H1 (cell line): ENCODE measurements at regions not wholly inside any gene's neighbourhood (a gene's known extent, or its start where the extent isn't known, plus 50 kb on each side); places are given as distances from the start of the nearest gene placed in this dataset.

Experiments used
- CTCF ChIA-PET: fragments of 300-600 bp; sonication (Branson Sonifier 250); formaldehyde crosslinking; loops from one replicate; lab custom pipeline; 2021; ENCODE audit not compliant: partially characterized antibody; lab: Charles Lee
- POLR2A ChIA-PET: fragments of 300-600 bp; sonication (Branson Sonifier 250); formaldehyde crosslinking; loops from one replicate; lab custom pipeline; 2021; ENCODE audit warnings: inconsistent platforms; ENCODE audit not compliant: partially characterized antibody; lab: Charles Lee
- DNase-seq, 2 experiments: peaks; one replicate each; pipeline versions ENCODE4 v3.0.0 to v3.0.0-alpha.2; 2010 to 2022; ENCODE audit warnings: low spot score in 2 of 2, low read depth in 1 of 2, mixed read lengths in 1 of 2
- FAIRE-seq: peaks from 2 replicates; lab custom pipeline; 2011; peaks lifted over from hg19 to GRCh38; lab: Jason Lieb, UNC
- H2AFZ ChIP-seq: 2 replicates; pipeline ENCODE4 v1.8.1; 2012; ENCODE audit warnings: low read length, inconsistent platforms
- H2AK5ac ChIP-seq: 2 replicates; pipeline ENCODE4 v1.6.1; 2013; ENCODE audit warnings: low read depth, low read length
- H2BK120ac ChIP-seq: replicated peaks from 2 replicates; pipeline ENCODE3; 2013; ENCODE audit warnings: low read depth, low read length, inconsistent platforms
- H2BK12ac ChIP-seq: 2 replicates; pipeline ENCODE4 v1.6.1; 2013; ENCODE audit warnings: low read depth, low read length
- H2BK15ac ChIP-seq: 2 replicates; pipeline ENCODE4 v1.6.1; 2013; ENCODE audit warnings: low read length
- H2BK20ac ChIP-seq: 2 replicates; pipeline ENCODE4 v1.6.1; 2013; ENCODE audit warnings: low read length
- H2BK5ac ChIP-seq: 2 replicates; pipeline ENCODE4 v1.6.1; 2013; ENCODE audit warnings: low read depth, low read length
- H3K14ac ChIP-seq: 2 replicates; pipeline ENCODE4 v1.6.1; 2013; ENCODE audit warnings: inconsistent platforms; ENCODE audit not compliant: insufficient read length
- H3K18ac ChIP-seq: 2 replicates; pipeline ENCODE4 v1.6.1; 2013; ENCODE audit warnings: low read length; ENCODE audit errors: extremely low read depth
- H3K23ac ChIP-seq: 2 replicates; pipeline ENCODE4 v1.6.1; 2013; ENCODE audit warnings: inconsistent platforms; ENCODE audit not compliant: insufficient read length
- H3K23me2 ChIP-seq: 2 replicates; pipeline ENCODE4 v1.6.1; 2013; ENCODE audit warnings: low read depth, low read length
- H3K27ac ChIP-seq: 2 replicates; pipeline ENCODE4 v1.6.1; 2011; ENCODE audit warnings: low read depth, low read length, inconsistent platforms
- H3K27me3 ChIP-seq, 4 experiments: replicated peaks in 1 of 4; 1 replicate in 1 of 4; 2 replicates in 3 of 4; pipeline versions ENCODE4 v1.6.1 to v1.8.1; 2011 to 2013; ENCODE audit warnings: low read length in 3 of 4, mild to moderate bottlenecking in 3 of 4, inconsistent platforms in 2 of 4, mixed read lengths in 2 of 4, moderate library complexity in 1 of 4; ENCODE audit not compliant: control insufficient read depth in 3 of 4, insufficient read depth in 3 of 4; ENCODE audit errors: extremely low read depth in 1 of 4
- H3K36me3 ChIP-seq, 4 experiments: 2 replicates each; pipeline versions ENCODE4 v1.6.1 to v1.8.1; 2011 to 2013; ENCODE audit warnings: mild to moderate bottlenecking in 4 of 4, low read length in 3 of 4, moderate library complexity in 2 of 4, control low read depth in 1 of 4, inconsistent platforms in 1 of 4; ENCODE audit not compliant: insufficient read depth in 4 of 4, control insufficient read depth in 2 of 4
- H3K4ac ChIP-seq: replicated peaks from 2 replicates; pipeline ENCODE3; 2013; ENCODE audit warnings: low read length, low read depth, mixed read lengths, inconsistent platforms; ENCODE audit not compliant: insufficient read length
- H3K4me1 ChIP-seq, 4 experiments: replicated peaks in 1 of 4; 1 replicate in 1 of 4; 2 replicates in 3 of 4; pipeline versions ENCODE4 v1.6.1 to v1.8.1; 2011 to 2013; ENCODE audit warnings: low read length in 3 of 4, inconsistent platforms in 2 of 4, mixed read lengths in 1 of 4; ENCODE audit not compliant: insufficient read depth in 4 of 4, control insufficient read depth in 3 of 4
- H3K4me2 ChIP-seq, 2 experiments: 2 replicates each; pipeline versions ENCODE4 v1.6.1 to v1.8.1; 2011 to 2013; ENCODE audit warnings: low read depth in 2 of 2, low read length in 2 of 2, control low read depth in 1 of 2, inconsistent platforms in 1 of 2, mild to moderate bottlenecking in 1 of 2; ENCODE audit not compliant: insufficient read depth in 1 of 2
- H3K4me3 ChIP-seq, 4 experiments: fragments of 200-600, 300-600 bp in 1 of 4; sonication (generic), shearing (Covaris generic), sonication (Bioruptor Twin) in 1 of 4; 2 replicates each; pipeline versions ENCODE4 v1.5.1 to v1.8.1; 2011 to 2016; ENCODE audit warnings: low read length in 4 of 4, low read depth in 3 of 4, control low read depth in 2 of 4, inconsistent platforms in 2 of 4, mild to moderate bottlenecking in 2 of 4, mixed read lengths in 1 of 4, moderate library complexity in 1 of 4; ENCODE audit not compliant: insufficient read depth in 2 of 4; ENCODE audit errors: extremely low read depth in 1 of 4
- H3K56ac ChIP-seq: replicated peaks from 2 replicates; pipeline ENCODE3; 2013; ENCODE audit warnings: low read depth, mild to moderate bottlenecking, mixed read lengths, low read length, inconsistent platforms; ENCODE audit not compliant: insufficient read length
- H3K79me1 ChIP-seq: 2 replicates; pipeline ENCODE4 v1.6.1; 2013; ENCODE audit warnings: low read depth, low read length, control low read depth
- H3K79me2 ChIP-seq, 2 experiments: 2 replicates each; pipeline versions ENCODE4 v1.6.1 to v1.8.1; 2012 to 2013; ENCODE audit warnings: low read length in 2 of 2, mild to moderate bottlenecking in 2 of 2, inconsistent platforms in 1 of 2; ENCODE audit not compliant: insufficient read depth in 2 of 2, control insufficient read depth in 1 of 2
- H3K9ac ChIP-seq, 4 experiments: replicated peaks in 1 of 4; 1 replicate in 1 of 4; 2 replicates in 3 of 4; pipeline versions ENCODE4 v1.6.1 to v1.8.1; 2011 to 2013; ENCODE audit warnings: low read depth in 3 of 4, low read length in 3 of 4, control low read depth in 2 of 4, mild to moderate bottlenecking in 2 of 4, moderate library complexity in 2 of 4, inconsistent platforms in 1 of 4; ENCODE audit errors: extremely low read depth in 1 of 4
- H3K9me3 ChIP-seq, 2 experiments: 2 replicates each; pipeline versions ENCODE4 v1.6.1 to v1.8.1; 2012 to 2013; ENCODE audit warnings: mild to moderate bottlenecking in 2 of 2, moderate library complexity in 2 of 2, control low read depth in 1 of 2, inconsistent platforms in 1 of 2, low read depth in 1 of 2, low read length in 1 of 2, mixed read lengths in 1 of 2; ENCODE audit not compliant: insufficient read depth in 2 of 2
- H4K20me1 ChIP-seq, 2 experiments: replicated peaks in 1 of 2; 2 replicates each; pipeline versions ENCODE3 to v1.8.1; 2011 to 2013; ENCODE audit warnings: inconsistent platforms in 2 of 2, low read length in 2 of 2, mild to moderate bottlenecking in 1 of 2; ENCODE audit not compliant: insufficient read depth in 2 of 2, control insufficient read depth in 1 of 2
- H4K5ac ChIP-seq: 2 replicates; pipeline ENCODE4 v1.6.1; 2013; ENCODE audit warnings: low read length, low read depth, mixed read lengths, inconsistent platforms; ENCODE audit not compliant: insufficient read length
- H4K8ac ChIP-seq: 2 replicates; pipeline ENCODE4 v1.8.0; 2013; ENCODE audit warnings: mild to moderate bottlenecking, moderate library complexity, low read length, inconsistent platforms; ENCODE audit not compliant: insufficient read depth; ENCODE audit errors: extremely low read depth
- H4K91ac ChIP-seq: replicated peaks from 2 replicates; pipeline ENCODE3; 2013; ENCODE audit warnings: low read length, mixed read lengths, inconsistent platforms; ENCODE audit not compliant: insufficient read length
- EGR1 ChIP-seq: IDR thresholded peaks from 2 replicates; pipeline ENCODE4 v1.6.1; 2011; ENCODE audit warnings: low read depth, low read length, borderline replicate concordance
- KDM4A ChIP-seq: IDR thresholded peaks from one replicate; pipeline ENCODE4 v1.7.1; 2012; ENCODE audit warnings: low read depth, mild to moderate bottlenecking, moderate library complexity, low read length, inconsistent platforms; ENCODE audit not compliant: severe bottlenecking
- PHF8 ChIP-seq: fragments of 200-600 bp; sonication (generic); conservative IDR thresholded peaks from 2 replicates; pipeline ENCODE4 v1.7.1; 2012; ENCODE audit warnings: low read depth, mild to moderate bottlenecking, inconsistent platforms, low read length, moderate library complexity
- POLR2AphosphoS5 ChIP-seq: IDR thresholded peaks from 2 replicates; pipeline ENCODE4 v1.6.1; 2011; ENCODE audit warnings: low read depth, low read length
- RNF2 ChIP-seq: fragments of 200-900, 300-1000 bp; sonication (generic); IDR thresholded peaks from 2 replicates; pipeline ENCODE4 v1.7.1; 2016; ENCODE audit warnings: borderline replicate concordance, low read depth, mild to moderate bottlenecking, antibody characterized with exemption, low read length; ENCODE audit not compliant: poor library complexity, severe bottlenecking; ENCODE audit errors: missing control alignments
- SIN3A ChIP-seq, 2 experiments: IDR thresholded peaks in 1 of 2; conservative IDR thresholded peaks in 1 of 2; 2 replicates each; pipeline ENCODE4 v1.6.1; 2011 to 2012; ENCODE audit warnings: low read length in 2 of 2, improper control_type of control experiment in 1 of 2, low read depth in 1 of 2, mild to moderate bottlenecking in 1 of 2
- SIX5 ChIP-seq: IDR thresholded peaks from 2 replicates; pipeline ENCODE4 v1.6.1; 2011; ENCODE audit warnings: mild to moderate bottlenecking, low read depth, low read length
- SUZ12 ChIP-seq: fragments of 200-600 bp; sonication (generic); IDR thresholded peaks from 2 replicates; pipeline ENCODE4 v1.6.1; 2012; ENCODE audit warnings: mild to moderate bottlenecking, inconsistent platforms, low read length, moderate library complexity, mixed read lengths
- TBP ChIP-seq: IDR thresholded peaks from 2 replicates; pipeline ENCODE4 v1.6.1; 2011; ENCODE audit warnings: low read depth, low read length, improper control_type of control experiment
- WGBS, 2 experiments: shearing (Covaris generic) in 1 of 2; methylation state at CpG; one replicate each; pipeline versions ENCODE4 v1.1.6 to v1.1.7; 2013 to 2015; ENCODE audit warnings: low lambda C conversion rate in 2 of 2, mixed read lengths in 2 of 2, inconsistent platforms in 1 of 2, low coverage in 1 of 2, missing lambda C conversion rate in 1 of 2; ENCODE audit not compliant: insufficient replicate concordance in 2 of 2, insufficient coverage in 1 of 2, insufficient read length in 1 of 2; ENCODE audit errors: extremely low coverage in 1 of 2, missing lambda C conversion rate in 1 of 2; 5-methylcytosine and 5-hydroxymethylcytosine counted together

DNA sequence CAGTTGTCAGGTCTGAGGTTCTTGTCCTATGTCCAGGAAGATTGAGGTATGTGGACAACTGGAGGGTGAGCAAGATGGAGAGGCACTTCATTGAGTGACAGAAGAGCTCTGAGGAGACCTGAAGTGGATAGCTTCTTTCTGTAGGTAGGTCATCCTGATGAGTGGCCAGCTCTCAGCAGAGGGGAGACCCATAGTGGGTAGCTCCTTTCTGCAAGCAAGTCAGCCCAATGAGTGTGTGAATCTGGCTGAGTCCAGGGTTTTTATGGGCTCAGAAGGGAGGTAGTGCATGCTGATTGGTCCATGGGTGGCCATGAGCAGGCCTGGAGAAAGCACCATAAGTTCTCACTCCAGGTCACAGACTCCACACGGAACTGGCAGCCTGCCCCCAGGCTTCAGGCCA is 92.6 kb upstream of the GALNT5 start:
- no peak for FAIRE-seq
- TF ChIP-seq POLR2AphosphoS5 (no peak), RNF2 (no peak), PHF8 (no peak), SIX5 (no peak), SIN3A (conservative IDR thresholded peaks at IDR 0.05 in 1 of 2, IDR thresholded peaks at IDR 0.05 in 1 of 2; ENCODE audit: low read depth in 1 of 2, low read length in 2 of 2) (no peak), SUZ12 (no peak), TBP (no peak), KDM4A (no peak), EGR1 (no peak)

More for the DNA sequence above, 92.6 kb upstream of the GALNT5 start:
- H3K9me3 ChIP-seq = no peaks in the 10 kb centered on the region; a peak in 1 of 4 replicates
- WGBS, 2 experiments = 100% methylated on average over 1 of the region's 1 CpG; no CpG with 5 or more reads in 1 of the 2 experiments
- no peak overlapping the region for H3K4me2 ChIP-seq
- H3K23me2 ChIP-seq = no peaks in the 10 kb centered on the region
- H3K4me3 ChIP-seq = no peak overlapping the region
- ChIA-PET CTCF (interaction anchor here (0.8 to 1.7 kb wide), 4 partner anchors 9 to 89 kb away, joined by 3 to 6 read pairs (median 4); no protein-coding TSS in a partner anchor), POLR2A (no interaction called here)
- no peak overlapping the region for H2BK5ac ChIP-seq
- no peak overlapping the region for H4K8ac ChIP-seq
- no peak overlapping the region for H2BK20ac ChIP-seq
- DNase-seq = no peak
- no peak overlapping the region for H2BK120ac ChIP-seq
- H4K20me1 ChIP-seq = no peaks in the 10 kb centered on the region
- H3K79me2 ChIP-seq = no peaks in the 10 kb centered on the region
- H3K79me1 ChIP-seq = no peaks in the 10 kb centered on the region
- H3K36me3 ChIP-seq = no peaks in the 10 kb centered on the region
- H3K4me1 ChIP-seq = no peaks in the 10 kb centered on the region
- H3K23ac ChIP-seq = no peak overlapping the region
- H2AK5ac ChIP-seq = no peak overlapping the region
- no peak overlapping the region for H2AFZ ChIP-seq
- H3K18ac ChIP-seq = no peak overlapping the region
- no peak overlapping the region for H2BK15ac ChIP-seq
- no peak overlapping the region for H3K4ac ChIP-seq
- H3K14ac ChIP-seq = no peak overlapping the region
- no peak overlapping the region for H3K9ac ChIP-seq
- H4K91ac ChIP-seq = no peak overlapping the region
- no peak overlapping the region for H2BK12ac ChIP-seq
- no peak overlapping the region for H4K5ac ChIP-seq
- no peaks in the 10 kb centered on the region for H3K27me3 ChIP-seq
- H3K56ac ChIP-seq = no peak overlapping the region
- H3K27ac ChIP-seq = no peak overlapping the region
